Astrocyte of the hippocampus (primary cell): ENCODE measurements at regions not wholly inside any gene's neighbourhood (a gene's known extent, or its start where the extent isn't known, plus 50 kb on each side); places are given as distances from the start of the nearest gene placed in this dataset.

Experiments
- DNase-seq: peaks from one replicate; pipeline ENCODE4 v3.0.0; 2011; ENCODE audit warnings: low read depth, low spot score

DNA sequence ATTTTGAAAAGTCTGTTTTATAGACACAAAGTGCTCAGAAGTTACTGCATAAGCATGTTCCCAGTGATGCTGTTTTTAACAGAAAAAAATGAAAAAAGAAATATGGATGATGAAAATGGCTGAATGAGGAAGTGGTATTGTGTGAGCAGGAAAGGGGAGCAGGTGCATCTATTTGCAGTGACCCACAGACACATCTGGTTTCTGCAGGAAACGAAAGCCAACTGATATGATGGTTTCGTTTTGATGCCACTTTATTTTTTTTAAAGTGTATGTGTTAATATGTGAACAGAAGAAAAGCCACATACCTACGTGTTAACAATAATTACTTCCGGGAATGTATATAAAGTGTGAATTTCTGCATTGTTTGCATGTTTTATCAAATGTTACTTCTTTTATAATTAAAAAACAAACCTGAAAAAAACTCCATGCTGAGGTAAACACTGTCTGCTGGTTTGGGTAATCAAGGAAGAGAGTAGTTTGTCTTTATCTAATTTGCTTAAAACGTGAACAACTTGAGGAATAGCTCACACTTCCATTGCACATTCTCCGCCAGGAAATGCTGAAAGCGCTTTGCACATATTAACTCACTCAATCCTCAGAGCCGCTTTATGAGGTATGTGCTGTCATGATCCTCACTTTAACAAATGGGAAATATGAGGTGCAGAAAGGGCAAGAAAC is 1335.9 kb downstream of the TBC1D22A start:
- DNase-seq, result no peak

GRCh38 chr22:48097723-48098122 is 1335.3 kb downstream of the TBC1D22A start:
- no peak for DNase-seq

DNA sequence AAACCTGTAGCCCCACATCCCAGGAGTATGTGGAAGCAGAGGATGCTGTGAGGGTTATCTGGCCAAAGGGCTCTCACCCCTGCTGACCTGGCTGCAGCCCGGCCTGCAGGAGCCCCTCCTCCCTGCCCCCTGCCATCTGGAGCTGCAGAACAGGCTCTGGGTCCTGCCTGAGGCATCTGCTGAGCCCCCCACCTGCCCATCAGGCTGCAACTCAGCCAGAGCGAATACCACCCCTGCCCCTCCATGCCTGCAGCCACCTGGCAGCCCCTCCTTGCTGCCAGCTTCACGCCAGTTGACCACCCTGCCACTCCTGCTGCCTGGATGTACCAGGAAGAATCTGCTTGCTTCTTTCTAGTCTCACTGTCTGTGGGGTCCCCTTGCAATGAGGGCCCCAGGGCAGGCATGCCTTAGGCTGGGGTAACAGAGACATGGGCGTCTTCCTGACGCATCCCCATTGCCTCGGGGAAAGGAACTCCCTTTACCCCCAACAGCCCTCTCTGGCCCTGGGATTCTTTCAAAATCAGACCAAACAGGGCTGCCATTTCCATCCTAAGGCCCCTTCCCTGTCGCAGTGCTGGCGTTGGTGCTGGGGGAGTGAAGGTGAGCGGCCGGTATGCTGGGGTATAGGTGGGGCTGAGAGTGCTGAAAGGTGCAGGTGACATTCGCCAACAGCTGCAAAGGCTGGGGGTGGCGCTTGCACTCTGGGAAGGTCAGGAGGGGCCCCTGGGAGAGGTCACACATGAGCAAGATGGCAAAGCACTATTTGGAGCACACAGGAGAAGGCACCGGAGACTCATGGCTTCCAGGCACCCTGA is 1334.6 kb downstream of the TBC1D22A start:
- no peak for DNase-seq

GRCh38 chr22:48096411-48096810 is 1334.0 kb downstream of the TBC1D22A start:
- no peak for DNase-seq

DNA sequence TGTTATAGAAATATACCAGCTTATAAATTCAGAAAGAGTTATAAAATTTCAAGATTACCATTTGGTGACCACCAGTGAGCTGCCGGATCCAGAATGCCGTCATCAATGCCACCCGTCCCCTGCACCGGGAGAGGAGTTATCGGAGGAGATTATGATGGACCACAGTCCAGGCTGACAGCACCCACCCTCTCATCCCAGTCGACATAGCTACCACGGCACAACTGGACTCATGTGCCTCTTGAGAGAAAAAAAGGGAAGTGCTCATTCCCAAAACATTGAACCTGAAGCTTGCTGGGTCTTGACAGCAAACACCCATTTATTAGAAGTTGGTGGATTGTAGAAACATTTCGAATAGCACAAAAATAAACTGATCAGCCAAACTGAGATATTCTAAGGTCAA is 1331.5 kb downstream of the TBC1D22A start:
- DNase-seq, result no peak

DNA sequence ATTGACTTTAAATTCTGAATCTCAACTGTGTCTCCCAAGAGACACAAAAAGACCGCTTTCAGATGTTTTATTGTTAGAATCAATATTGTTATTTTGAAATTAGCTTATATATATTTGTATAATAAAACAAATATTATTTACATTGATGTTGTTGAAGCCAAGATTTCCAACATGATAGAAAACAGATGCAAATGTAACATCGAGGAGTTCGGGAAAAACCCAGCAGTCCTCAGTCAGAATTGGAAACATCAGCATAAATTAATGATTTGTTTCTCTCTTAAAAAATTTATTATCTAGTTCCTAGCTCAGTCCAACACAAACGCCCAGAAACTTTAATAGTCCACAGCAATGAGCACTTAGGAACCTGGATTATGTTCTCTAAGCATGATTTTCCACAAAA is 1330.4 kb downstream of the TBC1D22A start:
- DNase-seq, result no peak

- no peak for DNase-seq
These were observed 1329.3 kb downstream of the TBC1D22A start for GRCh38 chr22:48091656-48092223.

DNA sequence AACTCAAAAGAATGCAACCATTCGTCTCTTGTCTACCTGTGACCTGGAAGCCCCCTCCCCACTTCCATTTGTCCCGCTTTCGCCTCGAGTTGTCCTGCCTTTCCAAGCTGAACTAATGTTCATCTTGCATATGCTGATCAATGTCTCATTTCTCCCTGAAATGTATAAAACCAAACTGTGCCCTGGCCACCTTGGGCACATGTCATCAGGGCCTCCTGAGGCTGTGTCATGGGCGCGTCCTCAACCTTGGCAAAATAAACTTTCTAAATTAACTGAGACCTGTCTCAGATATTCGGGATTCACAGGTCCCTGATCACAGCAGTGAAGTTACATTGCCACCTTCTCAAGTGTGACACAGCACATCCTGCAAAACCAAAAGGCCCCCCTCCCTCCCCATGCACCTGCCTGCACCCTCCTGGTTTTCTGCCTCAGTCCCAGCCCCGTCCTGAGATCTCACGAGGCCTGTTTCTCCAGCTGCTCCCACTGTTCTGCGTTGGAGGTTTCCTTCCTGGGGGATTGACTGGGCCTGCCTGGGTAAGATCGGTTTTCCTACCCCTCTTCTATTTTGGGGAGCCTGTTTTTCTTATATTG is 1328.7 kb downstream of the TBC1D22A start:
- no peak for DNase-seq

GRCh38 chr22:48090332-48090672 is 1327.9 kb downstream of the TBC1D22A start:
- DNase-seq, result no peak

DNA sequence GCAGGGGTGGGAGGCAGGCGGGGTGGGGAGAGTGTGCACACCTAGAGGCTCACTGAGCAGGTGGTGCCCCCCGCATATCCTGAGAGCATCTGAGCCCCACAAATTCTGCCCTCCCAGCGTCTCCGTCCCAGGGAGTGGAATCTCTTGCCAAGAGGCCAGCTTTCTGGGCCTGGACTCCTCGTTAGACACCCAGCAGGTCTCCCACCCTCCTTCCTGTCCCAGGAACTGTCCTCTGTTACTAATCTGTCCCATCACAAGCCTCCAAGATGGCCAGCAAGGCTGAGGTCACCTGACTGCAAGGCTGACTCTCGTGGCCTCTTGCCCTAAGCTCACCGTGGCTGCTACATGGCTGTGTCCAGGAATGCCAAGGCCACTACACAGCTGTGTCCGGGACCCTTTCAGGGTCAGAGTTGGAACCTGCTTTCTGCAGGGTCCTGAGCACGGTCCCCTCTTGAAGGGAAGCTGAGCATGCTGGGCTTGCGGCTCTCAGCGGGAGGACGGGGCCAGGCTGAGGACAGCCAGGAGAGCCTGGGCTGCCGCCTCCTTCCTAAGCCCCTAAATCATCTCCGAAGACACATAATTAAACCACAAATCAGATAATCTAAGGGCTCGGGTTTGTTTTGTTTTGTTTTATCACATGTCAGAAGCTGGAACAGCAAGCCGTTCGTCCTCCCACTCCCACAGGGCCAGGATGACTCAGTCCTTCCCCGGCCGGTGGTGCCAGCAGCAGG is 1327.3 kb downstream of the TBC1D22A start:
- DNase-seq, result peak; percentile 40

DNA sequence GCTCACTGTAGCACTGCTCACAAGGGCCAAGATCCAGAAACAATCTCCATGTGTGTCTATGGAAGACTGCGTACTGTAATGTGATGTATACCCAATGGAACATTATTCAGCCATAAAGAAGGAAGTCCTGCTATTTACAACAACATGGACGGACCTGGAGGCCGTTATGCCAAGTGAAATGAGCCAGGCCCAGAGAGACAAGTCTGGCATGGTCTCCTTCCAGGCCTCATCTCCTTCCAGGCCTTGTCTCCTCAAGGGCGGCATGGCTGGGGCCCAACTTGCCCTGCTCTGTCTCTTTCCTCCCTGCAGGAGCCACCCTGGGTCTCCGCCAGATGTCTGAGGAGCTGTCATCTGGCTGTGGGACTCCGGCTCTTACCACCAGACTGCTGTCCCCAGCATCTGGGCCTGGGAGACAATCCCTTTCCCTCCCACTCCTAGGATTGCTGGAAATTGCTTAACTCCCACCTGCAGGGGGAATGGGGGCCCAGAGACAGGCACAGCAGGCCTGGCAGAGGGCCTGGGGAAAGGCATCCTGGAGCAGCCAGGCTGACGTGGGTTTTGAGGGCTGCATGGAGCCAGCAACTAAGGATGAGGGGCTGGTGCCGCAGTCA is 1326.6 kb downstream of the TBC1D22A start:
- no peak for DNase-seq

DNA sequence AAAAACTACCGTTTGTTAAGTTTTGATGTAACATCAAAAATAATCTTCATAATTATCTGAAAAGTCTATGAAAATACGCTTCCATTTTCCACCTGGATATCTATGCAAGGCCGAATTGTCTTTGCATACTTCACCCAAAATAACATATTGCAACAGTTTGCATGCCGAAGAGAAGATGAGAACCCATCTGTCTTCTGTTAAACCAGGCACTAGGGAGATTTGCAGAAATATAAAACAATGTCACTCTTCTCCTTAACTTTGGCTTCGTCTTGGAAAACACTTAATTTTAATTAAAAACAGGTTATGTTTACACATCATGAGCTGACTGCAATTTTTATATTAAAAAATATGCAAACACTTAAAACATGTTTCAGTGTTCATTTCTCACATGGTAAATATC is 1325.8 kb downstream of the TBC1D22A start:
- no peak for DNase-seq

GRCh38 chr22:48085901-48086645 is 1323.6 kb downstream of the TBC1D22A start:
- DNase-seq, result no peak

GRCh38 chr22:48084729-48085050 is 1322.2 kb downstream of the TBC1D22A start:
- DNase-seq, result no peak

- DNase-seq, result no peak
These were observed 1321.7 kb downstream of the TBC1D22A start for GRCh38 chr22:48084041-48084728.

DNA sequence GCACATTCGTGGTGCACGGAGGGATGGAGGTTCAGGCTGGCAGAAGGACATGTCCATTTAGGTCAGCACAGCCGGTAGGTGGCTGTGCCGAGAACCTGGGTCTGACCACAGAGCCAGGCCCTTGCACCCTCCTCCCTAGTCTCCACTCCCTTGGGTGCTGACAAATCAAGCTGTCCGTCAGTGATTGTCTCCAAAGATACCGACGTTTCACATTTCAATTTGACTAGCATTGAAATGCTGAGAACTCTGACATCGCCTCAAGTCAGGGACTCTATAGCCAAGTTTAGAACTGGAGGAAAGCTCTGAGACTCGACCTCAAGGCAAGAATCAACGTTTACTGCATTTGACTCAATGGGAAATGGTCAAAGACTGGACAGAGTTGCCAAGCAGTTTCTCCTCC is 1321.1 kb downstream of the TBC1D22A start:
- no peak for DNase-seq

- no peak for DNase-seq
These were observed 1319.8 kb downstream of the TBC1D22A start for GRCh38 chr22:48082284-48082683.

DNA sequence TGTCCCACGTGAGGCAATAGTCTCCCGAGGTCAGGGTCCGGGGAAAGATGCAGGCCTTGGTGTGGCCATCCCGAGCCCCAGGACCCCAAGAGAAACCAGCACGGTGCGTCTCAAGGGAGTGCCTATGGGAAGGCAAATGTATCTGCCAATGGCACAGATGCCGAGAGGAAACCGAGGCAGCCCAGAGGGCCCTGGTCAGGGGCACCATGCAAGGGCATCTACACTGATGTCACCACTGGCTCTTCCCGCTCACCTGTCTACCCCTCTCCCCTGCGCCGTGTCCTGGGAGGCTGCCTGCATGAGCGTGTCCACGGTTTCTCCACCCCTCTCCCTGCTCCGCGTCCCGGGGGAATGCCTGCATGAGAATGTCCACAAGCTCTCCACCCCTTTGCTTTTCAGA is 1318.8 kb downstream of the TBC1D22A start:
- DNase-seq, result no peak

- DNase-seq, result no peak
These were observed 1318.1 kb downstream of the TBC1D22A start for GRCh38 chr22:48080316-48081165.
